Islet precursor cell (in vitro differentiated cells): ENCODE measurements at regions not wholly inside any gene's neighbourhood (a gene's known extent, or its start where the extent isn't known, plus 50 kb on each side); places are given as distances from the start of the nearest gene placed in this dataset.
"Not testable (repeated sequence)": the region's sequence is repeated elsewhere in the genome, so short reads cannot be mapped to it uniquely, and the experiment has no call there.

ENCODE experiments used
- DNase-seq: peaks from one replicate; pipeline ENCODE4 v3.0.0-alpha.2; 2018

GRCh38 chr1:58249737-58250586 is 296.6 kb downstream of the OMA1 start:
- peak; percentile 88 for DNase-seq

GRCh38 chr1:58249388-58249736 is 297.2 kb downstream of the OMA1 start:
- no peak for DNase-seq

- no peak for DNase-seq
These were observed 297.7 kb downstream of the OMA1 start for GRCh38 chr1:58248791-58249190.

GRCh38 chr1:58248072-58248471 is 298.5 kb downstream of the OMA1 start:
- DNase-seq = no peak

GRCh38 chr1:58246549-58246948 is 300.0 kb downstream of the OMA1 start:
- no peak for DNase-seq

- DNase-seq = no peak
These were observed 301.7 kb downstream of the OMA1 start for GRCh38 chr1:58244872-58245271.

- no peak for DNase-seq
These were observed 307.7 kb downstream of the OMA1 start for GRCh38 chr1:58238846-58239245.

- no peak for DNase-seq
These were observed 312.8 kb downstream of the OMA1 start for GRCh38 chr1:58233729-58234128.

GRCh38 chr1:58231204-58231603 is 315.3 kb downstream of the OMA1 start:
- DNase-seq = no peak

- DNase-seq = no peak
These were observed 318.9 kb downstream of the OMA1 start for GRCh38 chr1:58227604-58228003.

- DNase-seq = no peak
These were observed 323.0 kb downstream of the OMA1 start for GRCh38 chr1:58223522-58223921.

- no peak for DNase-seq
These were observed 325.6 kb downstream of the OMA1 start for GRCh38 chr1:58220836-58221472.

- DNase-seq = not testable (repeated sequence)
These were observed 330.4 kb downstream of the OMA1 start for GRCh38 chr1:58216169-58216568.

- no peak for DNase-seq
These were observed 331.9 kb downstream of the OMA1 start for GRCh38 chr1:58214674-58215073.

GRCh38 chr1:58211869-58212268 is 334.7 kb downstream of the OMA1 start:
- no peak for DNase-seq

GRCh38 chr1:58209575-58209974 is 337.0 kb downstream of the OMA1 start:
- DNase-seq = no peak

GRCh38 chr1:58206749-58207148 is 339.8 kb downstream of the OMA1 start:
- DNase-seq = no peak

- no peak for DNase-seq
These were observed 342.2 kb downstream of the OMA1 start for GRCh38 chr1:58204284-58204683.

- DNase-seq = no peak
These were observed 344.9 kb downstream of the OMA1 start for GRCh38 chr1:58201492-58202106.

- no peak for DNase-seq
These were observed 346.1 kb downstream of the OMA1 start for GRCh38 chr1:58200437-58200836.

GRCh38 chr1:58197811-58198210 is 348.7 kb downstream of the OMA1 start:
- no peak for DNase-seq

- DNase-seq = no peak
These were observed 356.1 kb downstream of the OMA1 start for GRCh38 chr1:58190267-58190988.

- no peak for DNase-seq
These were observed 357.1 kb downstream of the OMA1 start for GRCh38 chr1:58189453-58189852.
